ENCODE measurements at regions not wholly inside any gene's neighbourhood (a gene's known extent, or its start where the extent isn't known, plus 50 kb on each side); places are given as distances from the start of the nearest gene placed in this dataset.

DNA sequence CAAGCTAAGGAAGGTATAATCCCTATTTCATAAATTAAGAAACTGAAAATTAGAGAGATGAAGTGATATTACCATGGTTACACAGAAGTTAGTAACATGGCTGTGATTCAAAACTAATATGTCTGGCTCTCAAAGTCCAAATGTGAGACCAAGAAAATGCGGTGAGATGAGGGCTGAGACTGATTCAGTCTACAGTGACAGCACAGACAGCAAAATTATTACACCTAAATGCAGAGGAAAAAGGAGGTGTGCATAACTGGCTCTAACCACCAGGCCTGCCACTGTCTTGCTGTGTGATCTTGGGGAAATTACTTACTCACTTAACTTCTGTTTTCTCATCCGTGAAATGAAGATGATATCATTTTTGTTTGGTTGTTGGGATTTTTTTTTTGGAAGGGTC, 270.0 kb upstream of the SOX9 start:
- TF ChIP-seq, protein P1, sequence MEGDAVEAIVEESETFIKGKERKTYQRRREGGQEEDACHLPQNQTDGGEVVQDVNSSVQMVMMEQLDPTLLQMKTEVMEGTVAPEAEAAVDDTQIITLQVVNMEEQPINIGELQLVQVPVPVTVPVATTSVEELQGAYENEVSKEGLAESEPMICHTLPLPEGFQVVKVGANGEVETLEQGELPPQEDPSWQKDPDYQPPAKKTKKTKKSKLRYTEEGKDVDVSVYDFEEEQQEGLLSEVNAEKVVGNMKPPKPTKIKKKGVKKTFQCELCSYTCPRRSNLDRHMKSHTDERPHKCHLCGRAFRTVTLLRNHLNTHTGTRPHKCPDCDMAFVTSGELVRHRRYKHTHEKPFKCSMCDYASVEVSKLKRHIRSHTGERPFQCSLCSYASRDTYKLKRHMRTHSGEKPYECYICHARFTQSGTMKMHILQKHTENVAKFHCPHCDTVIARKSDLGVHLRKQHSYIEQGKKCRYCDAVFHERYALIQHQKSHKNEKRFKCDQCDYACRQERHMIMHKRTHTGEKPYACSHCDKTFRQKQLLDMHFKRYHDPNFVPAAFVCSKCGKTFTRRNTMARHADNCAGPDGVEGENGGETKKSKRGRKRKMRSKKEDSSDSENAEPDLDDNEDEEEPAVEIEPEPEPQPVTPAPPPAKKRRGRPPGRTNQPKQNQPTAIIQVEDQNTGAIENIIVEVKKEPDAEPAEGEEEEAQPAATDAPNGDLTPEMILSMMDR (IDR thresholded peaks at IDR 0.05), result no peak
- TF ChIP-seq POLR2A (IDR thresholded peaks at IDR 0.05) (no peak), POLR2AphosphoS5 (IDR thresholded peaks at IDR 0.05; ENCODE audit: insufficient read depth in 1 of 2, low read depth in 1 of 2) (no peak)

Data from vagina (tissue), 2 donors.